ENCODE measurements at regions not wholly inside any gene's neighbourhood (a gene's known extent, or its start where the extent isn't known, plus 50 kb on each side); places are given as distances from the start of the nearest gene placed in this dataset.
"Not testable (repeated sequence)": the region's sequence is repeated elsewhere in the genome, so short reads cannot be mapped to it uniquely, and the experiment has no call there.

- Histone ChIP-seq H3K4me1 (no peaks in the 10 kb centered on the region), H3K4me3 (no peak overlapping the region), H3K27ac (no peak overlapping the region), H3K9me3 (no peaks in the 10 kb centered on the region), H3K27me3 (no peaks in the 10 kb centered on the region), H3K36me3 (no peaks in the 10 kb centered on the region)
- 88% methylated on average over 1 of the region's 1 CpG for WGBS
- DNase-seq (ENCODE audit: low spot score in 2 of 2), result no peak
- TF ChIP-seq CTCF (IDR thresholded peaks at IDR 0.05) (no peak), EP300 (IDR thresholded peaks at IDR 0.05) (no peak), POLR2A (IDR thresholded peaks at IDR 0.05) (no peak), POLR2AphosphoS5 (IDR thresholded peaks at IDR 0.05) (no peak)
These were observed 800.2 kb downstream of the PLCL1 start for GRCh38 chr2:198604599-198604998.

DNA sequence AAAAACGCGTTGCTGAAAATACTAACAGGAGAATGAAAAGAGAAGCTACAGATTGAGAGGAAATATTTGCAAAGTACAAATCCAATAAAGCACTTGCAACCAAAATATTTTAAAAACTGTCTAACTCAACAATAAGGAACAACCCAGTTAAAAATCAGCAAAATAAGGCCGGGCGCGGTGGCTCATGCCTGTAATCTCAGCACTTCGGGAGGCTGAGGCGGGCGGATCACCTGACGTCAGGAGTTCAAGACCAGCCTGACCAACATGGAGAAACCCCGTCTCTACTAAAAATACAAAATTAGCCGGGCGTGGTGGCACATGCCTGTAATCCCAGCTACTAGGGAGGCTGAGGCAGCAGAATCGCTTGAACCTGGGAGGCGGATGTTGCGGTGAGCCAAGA, 798.6 kb downstream of the PLCL1 start:
- not testable (repeated sequence) for H3K9me3 ChIP-seq; DNase-seq (ENCODE audit: low spot score in 2 of 2); H3K27me3 ChIP-seq; H3K27ac ChIP-seq; H3K4me1 ChIP-seq; H3K36me3 ChIP-seq; H3K4me3 ChIP-seq
- 93% methylated on average over 15 of the region's 15 CpGs for WGBS

GRCh38 chr2:198597648-198598047, 793.3 kb downstream of the PLCL1 start:
- H3K4me1 ChIP-seq, result no peaks in the 10 kb centered on the region
- TF ChIP-seq POLR2A (IDR thresholded peaks at IDR 0.05) (no peak), EP300 (IDR thresholded peaks at IDR 0.05) (no peak), CTCF (IDR thresholded peaks at IDR 0.05) (no peak), POLR2AphosphoS5 (IDR thresholded peaks at IDR 0.05) (no peak)
- H3K4me3 ChIP-seq, result no peak overlapping the region
- no peaks in the 10 kb centered on the region for H3K9me3 ChIP-seq
- no peak overlapping the region for H3K27ac ChIP-seq
- DNase-seq (ENCODE audit: low spot score in 2 of 2), result no peak
- H3K27me3 ChIP-seq, result no peaks in the 10 kb centered on the region
- no peaks in the 10 kb centered on the region for H3K36me3 ChIP-seq
- WGBS, result 46% methylated on average over 5 of the region's 5 CpGs

DNA sequence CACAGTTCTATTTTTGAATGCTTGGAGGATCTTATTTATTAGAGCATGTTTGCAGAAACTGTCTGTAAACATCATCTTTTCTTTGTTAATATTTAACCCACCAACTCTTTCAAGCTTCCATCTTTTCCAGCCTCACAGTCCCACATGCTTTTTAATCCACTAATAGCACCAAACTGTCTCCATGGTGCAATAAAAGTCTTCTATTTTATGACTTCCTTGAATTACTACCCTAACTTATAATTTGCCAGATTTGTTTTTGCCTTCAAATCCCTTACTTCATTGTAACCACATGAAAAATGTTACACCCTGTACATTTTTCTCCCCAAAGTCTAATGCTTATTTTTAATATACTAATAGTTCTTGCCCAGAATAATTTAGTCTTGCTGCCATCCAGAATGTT, 792.6 kb downstream of the PLCL1 start:
- H3K27me3 ChIP-seq, result no peaks in the 10 kb centered on the region
- H3K4me1 ChIP-seq, result no peaks in the 10 kb centered on the region
- no peak for DNase-seq (ENCODE audit: low spot score in 2 of 2)
- no peak overlapping the region for H3K4me3 ChIP-seq
- TF ChIP-seq POLR2A (IDR thresholded peaks at IDR 0.05) (no peak), POLR2AphosphoS5 (IDR thresholded peaks at IDR 0.05) (no peak), EP300 (IDR thresholded peaks at IDR 0.05) (no peak), CTCF (IDR thresholded peaks at IDR 0.05) (no peak)
- no peak overlapping the region for H3K27ac ChIP-seq
- no peaks in the 10 kb centered on the region for H3K9me3 ChIP-seq
- no peaks in the 10 kb centered on the region for H3K36me3 ChIP-seq

DNA sequence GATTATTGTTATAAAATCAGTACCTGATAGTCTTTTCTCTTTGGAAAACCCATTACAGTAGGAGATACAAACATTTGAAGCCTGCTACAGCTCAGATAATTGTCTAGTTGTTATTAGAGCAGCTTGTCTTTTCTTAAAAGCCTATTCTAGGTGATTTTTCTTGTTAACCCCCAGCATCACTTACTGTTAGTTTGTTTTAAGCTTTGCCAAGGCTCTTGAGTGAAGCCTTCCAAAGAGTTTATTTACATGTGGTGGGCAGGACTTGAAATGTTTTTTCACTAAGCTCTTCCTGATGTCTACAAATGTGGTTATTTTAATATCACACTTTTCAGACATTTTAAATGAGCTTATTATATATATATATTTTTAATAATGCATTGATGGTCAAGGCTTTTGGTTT, 791.3 kb downstream of the PLCL1 start:
- H3K4me3 ChIP-seq, result no peak overlapping the region
- DNase-seq (ENCODE audit: low spot score in 2 of 2), result no peak
- H3K4me1 ChIP-seq, result no peaks in the 10 kb centered on the region
- TF ChIP-seq POLR2AphosphoS5 (IDR thresholded peaks at IDR 0.05) (no peak), POLR2A (IDR thresholded peaks at IDR 0.05) (no peak), EP300 (IDR thresholded peaks at IDR 0.05) (no peak), CTCF (IDR thresholded peaks at IDR 0.05) (no peak)
- H3K9me3 ChIP-seq, result no peaks in the 10 kb centered on the region
- no peak overlapping the region for H3K27ac ChIP-seq
- H3K36me3 ChIP-seq, result no peaks in the 10 kb centered on the region
- no peaks in the 10 kb centered on the region for H3K27me3 ChIP-seq

DNA sequence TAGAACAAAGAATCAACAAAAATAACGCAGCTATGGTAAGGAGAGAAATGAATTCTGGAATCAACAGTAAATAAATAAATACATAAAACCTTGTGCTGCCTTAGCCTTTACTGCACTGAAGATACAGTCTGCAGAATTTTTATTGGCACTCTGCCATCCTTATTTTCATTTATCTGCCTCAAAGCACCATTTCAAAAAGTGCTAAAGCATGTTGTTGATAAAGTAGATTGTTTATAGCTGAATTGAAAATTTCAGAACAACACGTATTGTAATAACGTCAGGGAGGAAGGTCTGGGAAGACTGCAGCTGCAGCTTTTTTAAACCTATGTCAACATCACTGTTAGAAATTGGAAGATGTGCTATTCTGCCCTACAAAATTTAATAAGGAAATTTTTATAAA, 787.2 kb downstream of the PLCL1 start:
- Histone ChIP-seq H3K27me3 (no peaks in the 10 kb centered on the region), H3K9me3 (no peaks in the 10 kb centered on the region), H3K27ac (no peak overlapping the region), H3K4me3 (no peak overlapping the region), H3K36me3 (no peaks in the 10 kb centered on the region), H3K4me1 (no peaks in the 10 kb centered on the region)
- WGBS, result 48% methylated on average over 3 of the region's 3 CpGs
- no peak for TF ChIP-seq POLR2A (IDR thresholded peaks at IDR 0.05)
- no peak for TF ChIP-seq CTCF (IDR thresholded peaks at IDR 0.05)
- no peak for TF ChIP-seq EP300 (IDR thresholded peaks at IDR 0.05)
- no peak for TF ChIP-seq POLR2AphosphoS5 (IDR thresholded peaks at IDR 0.05)
- no peak for DNase-seq (ENCODE audit: low spot score in 2 of 2)

All from suprapubic skin (tissue), 4 donors.